HEK293 (cell line): ENCODE measurements at regions not wholly inside any gene's neighbourhood (a gene's known extent, or its start where the extent isn't known, plus 50 kb on each side); places are given as distances from the start of the nearest gene placed in this dataset.

Experiments used
- CTCF ChIA-PET: fragments of 350-600 bp; formaldehyde crosslinking; extraction: SDS; loops from one replicate; lab custom pipeline; 2021; ENCODE audit warnings: antibody characterized with exemption; lab: Yijun Ruan, JAX
- POLR2A ChIA-PET: fragments of 300-600 bp; formaldehyde crosslinking; extraction: SDS; loops from one replicate; lab custom pipeline; 2020; ENCODE audit warnings: antibody characterized with exemption, inconsistent platforms; lab: Yijun Ruan, JAX
- H3K27ac ChIP-seq: fragments of 200-500 bp; sonication (Bioruptor generic); 2 replicates; pipeline ENCODE4 v1.5.1; 2014; ENCODE audit warnings: low read depth, low read length, control low read depth, inconsistent platforms; ENCODE audit errors: extremely low read depth
- H3K36me3 ChIP-seq, 2 experiments: fragments of 200-500 bp in 1 of 2; sonication (Bioruptor generic) in 1 of 2; 1 replicate in 1 of 2; 2 replicates in 1 of 2; pipeline ENCODE4 v1.5.1; 2014 to 2017; ENCODE audit warnings: inconsistent platforms in 2 of 2, low read length in 2 of 2; ENCODE audit not compliant: control insufficient read depth in 2 of 2, insufficient read depth in 1 of 2
- H3K4me1 ChIP-seq: fragments of 200-500 bp; sonication (Bioruptor generic); 2 replicates; pipeline ENCODE4 v1.5.1; 2014; ENCODE audit warnings: mild to moderate bottlenecking, low read length, inconsistent platforms; ENCODE audit not compliant: control insufficient read depth, insufficient read depth
- H3K4me3 ChIP-seq: 2 replicates; pipeline ENCODE4 v1.5.1; 2011; ENCODE audit warnings: low read depth, mild to moderate bottlenecking, control low read depth, low read length, moderate library complexity
- H3K9me3 ChIP-seq: fragments of 200-500 bp; sonication (Bioruptor generic); 2 replicates; pipeline ENCODE4 v1.5.1; 2014; ENCODE audit warnings: low read depth, low read length, inconsistent platforms; ENCODE audit not compliant: control insufficient read depth, insufficient read depth
- FEZF1 ChIP-seq: fragments of 450-650 bp; formaldehyde crosslinking; IDR thresholded peaks from 2 replicates; pipeline ENCODE4 v1.5.1; 2016; ENCODE audit warnings: missing biosample characterization, missing genetic modification characterization
- HIC1 ChIP-seq: fragments of 450-650 bp; formaldehyde crosslinking; IDR thresholded peaks from 2 replicates; pipeline ENCODE4 v1.5.1; 2016; ENCODE audit warnings: missing biosample characterization, missing genetic modification characterization
- HOXC10 ChIP-seq: sonication (generic); formaldehyde crosslinking; IDR thresholded peaks from 2 replicates; pipeline ENCODE4 v1.8.1; 2023; ENCODE audit warnings: mild to moderate bottlenecking, missing genetic modification reagents
- KLF1 ChIP-seq: fragments of 450-650 bp; formaldehyde crosslinking; IDR thresholded peaks from 2 replicates; pipeline ENCODE4 v1.5.1; 2016; ENCODE audit warnings: missing biosample characterization, missing genetic modification characterization
- KLF7 ChIP-seq: fragments of 450-650 bp; formaldehyde crosslinking; IDR thresholded peaks from 2 replicates; pipeline ENCODE4 v1.5.1; 2016; ENCODE audit warnings: missing biosample characterization, missing genetic modification characterization, borderline replicate concordance
- KLF8 ChIP-seq: fragments of 450-650 bp; formaldehyde crosslinking; IDR thresholded peaks from 2 replicates; pipeline ENCODE4 v1.5.1; 2016; ENCODE audit warnings: missing biosample characterization, missing genetic modification characterization
- OSR2 ChIP-seq: fragments of 450-650 bp; formaldehyde crosslinking; IDR thresholded peaks from 2 replicates; pipeline ENCODE4 v1.5.1; 2016; ENCODE audit warnings: missing biosample characterization, missing genetic modification characterization
- PRDM4 ChIP-seq: fragments of 450-650 bp; formaldehyde crosslinking; IDR thresholded peaks from 2 replicates; pipeline ENCODE4 v1.5.1; 2017; ENCODE audit warnings: missing biosample characterization, missing genetic modification characterization
- PRDM6 ChIP-seq: fragments of 450-650 bp; formaldehyde crosslinking; IDR thresholded peaks from 2 replicates; pipeline ENCODE4 v1.5.1; 2017; ENCODE audit warnings: missing biosample characterization, missing genetic modification characterization
- SP7 ChIP-seq: fragments of 450-650 bp; formaldehyde crosslinking; IDR thresholded peaks from 2 replicates; pipeline ENCODE4 v1.5.1; 2016; ENCODE audit warnings: missing biosample characterization, missing genetic modification characterization
- TRIM28 ChIP-seq: IDR thresholded peaks from 2 replicates; pipeline ENCODE4 v1.6.1; 2011; ENCODE audit warnings: low read length, control low read depth, borderline replicate concordance
- YY1 ChIP-seq: fragments of 450-650 bp; formaldehyde crosslinking; IDR thresholded peaks from 2 replicates; pipeline ENCODE4 v1.5.1; 2018; ENCODE audit warnings: missing biosample characterization, missing genetic modification characterization
- ZBTB21 ChIP-seq: fragments of 450-650 bp; formaldehyde crosslinking; IDR thresholded peaks from 2 replicates; pipeline ENCODE4 v1.5.1; 2017; ENCODE audit warnings: missing biosample characterization, missing genetic modification characterization
- ZIC2 ChIP-seq: fragments of 450-650 bp; formaldehyde crosslinking; IDR thresholded peaks from 2 replicates; pipeline ENCODE4 v1.5.1; 2016; ENCODE audit warnings: missing biosample characterization, missing genetic modification characterization
- ZNF133 ChIP-seq: fragments of 450-650 bp; formaldehyde crosslinking; IDR thresholded peaks from 2 replicates; pipeline ENCODE4 v1.5.1; 2016; ENCODE audit warnings: missing biosample characterization, missing genetic modification characterization
- ZNF16 ChIP-seq: fragments of 450-650 bp; formaldehyde crosslinking; IDR thresholded peaks from 2 replicates; pipeline ENCODE4 v1.5.1; 2016; ENCODE audit warnings: low read depth, missing biosample characterization, missing genetic modification characterization
- ZNF202 ChIP-seq: fragments of 450-650 bp; formaldehyde crosslinking; IDR thresholded peaks from 2 replicates; pipeline ENCODE4 v1.5.1; 2016; ENCODE audit warnings: missing biosample characterization, missing genetic modification characterization, borderline replicate concordance
- ZNF221 ChIP-seq: fragments of 450-650 bp; formaldehyde crosslinking; IDR thresholded peaks from 2 replicates; pipeline ENCODE4 v1.5.1; 2017; ENCODE audit warnings: missing biosample characterization, missing genetic modification characterization, borderline replicate concordance
- ZNF239 ChIP-seq: fragments of 450-650 bp; formaldehyde crosslinking; IDR thresholded peaks from 2 replicates; pipeline ENCODE4 v1.5.1; 2016; ENCODE audit warnings: missing biosample characterization, missing genetic modification characterization
- ZNF302 ChIP-seq: fragments of 450-650 bp; formaldehyde crosslinking; IDR thresholded peaks from 2 replicates; pipeline ENCODE4 v1.5.1; 2016; ENCODE audit warnings: missing biosample characterization, missing genetic modification characterization, low read depth
- ZNF366 ChIP-seq: fragments of 450-650 bp; formaldehyde crosslinking; conservative IDR thresholded peaks from 2 replicates; pipeline ENCODE4 v1.5.1; 2016; ENCODE audit warnings: missing biosample characterization, missing genetic modification characterization
- ZNF37A ChIP-seq: fragments of 450-650 bp; IDR thresholded peaks from 2 replicates; pipeline ENCODE4 v1.5.1; 2018; ENCODE audit warnings: missing biosample characterization, missing genetic modification characterization
- ZNF391 ChIP-seq: fragments of 450-650 bp; formaldehyde crosslinking; IDR thresholded peaks from 2 replicates; pipeline ENCODE4 v1.5.1; 2016; ENCODE audit warnings: low read depth, missing biosample characterization, missing genetic modification characterization, borderline replicate concordance
- ZNF510 ChIP-seq: fragments of 450-650 bp; formaldehyde crosslinking; IDR thresholded peaks from 2 replicates; pipeline ENCODE4 v1.5.1; 2018; ENCODE audit warnings: mild to moderate bottlenecking, missing genetic modification characterization, missing biosample characterization; ENCODE audit not compliant: insufficient replicate concordance
- ZNF513 ChIP-seq: fragments of 450-650 bp; IDR thresholded peaks from 2 replicates; pipeline ENCODE4 v1.5.1; 2018; ENCODE audit warnings: missing biosample characterization, missing genetic modification characterization
- ZNF514 ChIP-seq: fragments of 450-650 bp; formaldehyde crosslinking; IDR thresholded peaks from 2 replicates; pipeline ENCODE4 v1.5.1; 2016; ENCODE audit warnings: missing biosample characterization, missing genetic modification characterization
- ZNF701 ChIP-seq: fragments of 450-650 bp; formaldehyde crosslinking; IDR thresholded peaks from 2 replicates; pipeline ENCODE4 v1.5.1; 2016; ENCODE audit warnings: missing biosample characterization, missing genetic modification characterization

GRCh38 chr5:52605317-52606313, 182.1 kb upstream of the ITGA1 start:
- no peaks in the 10 kb centered on the region for H3K9me3 ChIP-seq
- H3K4me1 ChIP-seq, result no peaks in the 10 kb centered on the region
- CTCF ChIA-PET, result no interaction called here
- no peak overlapping the region for H3K4me3 ChIP-seq
- TF ChIP-seq ZNF701 (tag by site-specific recombination) (no peak), PRDM4 (no peak), PRDM6 (no peak), YY1 (no peak), ZNF366 (tag by site-specific recombination) (peak; percentile 77), ZBTB21 (no peak), KLF1 (tag by site-specific recombination) (no peak), HIC1 (tag by site-specific recombination) (0 out of 2 replicates have a peak, but pooled peaks have one; percentile 57), ZNF239 (no peak), KLF7 (tag by site-specific recombination) (no peak), SP7 (tag by site-specific recombination) (no peak), ZNF510 (tag by site-specific recombination) (no peak)
- TF ChIP-seq, all 188 proteins: peak for 2
- Histone ChIP-seq H3K36me3 (no peaks in the 10 kb centered on the region), H3K27ac (no peak overlapping the region)
- POLR2A ChIA-PET, result no interaction called here

- no peak overlapping the region for H3K4me3 ChIP-seq
- H3K9me3 ChIP-seq, result no peaks in the 10 kb centered on the region
- no peak overlapping the region for H3K27ac ChIP-seq
- H3K36me3 ChIP-seq, result no peaks in the 10 kb centered on the region
- ChIA-PET CTCF (no interaction called here), POLR2A (no interaction called here)
- no peaks in the 10 kb centered on the region for H3K4me1 ChIP-seq
- TF ChIP-seq ZNF391 (no peak), ZNF514 (tag by site-specific recombination) (no peak), ZIC2 (tag by site-specific recombination) (no peak), FEZF1 (tag by site-specific recombination) (no peak), HOXC10 (no peak), OSR2 (tag by site-specific recombination) (no peak), ZNF513 (tag by site-specific recombination) (no peak), ZNF202 (tag by site-specific recombination) (no peak), ZNF302 (no peak), KLF8 (tag by site-specific recombination) (no peak), ZNF133 (tag by site-specific recombination) (no peak), TRIM28 (no peak), ZNF37A (tag by site-specific recombination) (no peak), ZNF221 (tag by site-specific recombination) (no peak), ZNF16 (tag by site-specific recombination) (no peak)
Observed at GRCh38 chr5:52607227-52607824, 180.4 kb upstream of the ITGA1 start.
